ENCODE measurements at regions not wholly inside any gene's neighbourhood (a gene's known extent, or its start where the extent isn't known, plus 50 kb on each side); places are given as distances from the start of the nearest gene placed in this dataset.
"Not testable (repeated sequence)": the region's sequence is repeated elsewhere in the genome, so short reads cannot be mapped to it uniquely, and the experiment has no call there.

DNA sequence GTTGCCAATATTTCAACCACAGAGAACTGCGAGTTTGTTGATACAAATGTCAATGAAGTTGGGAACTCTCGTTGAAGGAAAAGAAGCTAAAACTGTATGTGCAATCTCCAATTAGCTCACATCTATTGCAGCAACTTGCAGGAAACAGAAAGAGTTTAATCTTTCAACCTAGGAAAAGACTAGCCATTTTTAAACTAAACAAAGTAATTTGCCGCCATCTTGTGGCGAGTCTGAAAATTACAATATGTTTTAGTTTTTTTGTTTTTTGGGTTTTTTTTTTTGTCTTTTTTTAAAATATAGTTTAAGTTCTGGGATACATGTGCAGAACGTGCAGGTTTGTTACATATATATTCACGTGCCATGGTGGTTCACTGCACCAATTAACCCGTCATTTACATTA is 131.2 kb upstream of the FOXG1 start:
- Histone ChIP-seq H3K9me3 (no peaks in the 10 kb centered on the region), H3K36me3 (no peaks in the 10 kb centered on the region), H3K4me1 (no peaks in the 10 kb centered on the region), H3K4me3 (ENCODE audit: low read depth, low read length) (no peak overlapping the region), H3K27me3 (no peaks in the 10 kb centered on the region)
- peak; percentile 32 for TF ChIP-seq CTCF (IDR thresholded peaks at IDR 0.05; ENCODE audit: low read depth, low read length)
- DNase-seq = no peak

DNA sequence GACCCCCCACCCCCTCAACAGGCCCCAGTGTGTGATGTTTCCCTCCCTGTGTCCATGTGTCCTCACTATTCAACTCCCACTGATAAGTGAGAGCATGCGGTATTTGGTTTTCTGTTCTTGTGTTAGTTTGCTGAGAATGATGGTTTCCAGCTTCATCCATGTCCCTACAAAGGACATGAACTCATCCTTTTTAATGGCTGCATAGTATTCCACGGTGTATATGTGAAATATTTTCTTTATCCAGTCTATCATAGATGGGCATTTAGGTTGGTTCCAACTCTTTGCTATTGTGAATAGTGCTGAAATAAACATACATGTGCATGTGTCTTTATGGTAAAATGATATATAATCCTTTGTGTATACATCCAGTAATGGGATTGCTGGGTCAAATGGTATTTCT is 130.8 kb upstream of the FOXG1 start:
- H3K4me3 ChIP-seq (ENCODE audit: low read depth, low read length); DNase-seq; H3K27me3 ChIP-seq; H3K9me3 ChIP-seq; H3K36me3 ChIP-seq; H3K4me1 ChIP-seq: not testable (repeated sequence)

- H3K27me3 ChIP-seq; H3K36me3 ChIP-seq; H3K9me3 ChIP-seq; DNase-seq; H3K4me1 ChIP-seq; H3K4me3 ChIP-seq (ENCODE audit: low read depth, low read length): not testable (repeated sequence)
Measured at GRCh38 chr14:28641189-28641588, 125.4 kb upstream of the FOXG1 start.

DNA sequence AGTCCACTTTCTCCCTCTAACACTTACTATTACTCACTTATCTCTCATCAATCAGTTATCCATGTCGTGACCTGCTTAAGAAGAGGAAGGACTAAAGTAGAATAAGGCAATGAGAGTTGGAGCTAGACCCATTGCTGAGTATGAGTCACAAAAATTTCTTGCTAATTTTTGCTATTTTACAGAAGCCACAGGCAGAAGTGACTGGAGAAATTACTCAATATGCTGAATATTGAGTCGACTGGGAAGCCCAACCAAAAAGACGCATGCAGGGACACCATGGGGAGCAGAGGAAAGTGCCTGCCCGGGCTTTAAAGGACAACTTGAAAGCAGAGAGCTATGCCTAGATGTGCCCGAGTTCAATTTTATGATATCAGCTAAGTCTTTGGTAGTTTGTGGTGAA is 115.4 kb upstream of the FOXG1 start:
- no peak for DNase-seq
- TF ChIP-seq CTCF (IDR thresholded peaks at IDR 0.05; ENCODE audit: low read depth, low read length) = no peak
- Histone ChIP-seq H3K4me3 (ENCODE audit: low read depth, low read length) (no peak overlapping the region), H3K9me3 (no peaks in the 10 kb centered on the region), H3K4me1 (no peaks in the 10 kb centered on the region), H3K36me3 (no peaks in the 10 kb centered on the region), H3K27me3 (no peaks in the 10 kb centered on the region)

- Histone ChIP-seq H3K36me3 (no peaks in the 10 kb centered on the region), H3K4me3 (ENCODE audit: low read depth, low read length) (no peak overlapping the region), H3K4me1 (no peaks in the 10 kb centered on the region), H3K27me3 (no peaks in the 10 kb centered on the region), H3K9me3 (no peaks in the 10 kb centered on the region)
- DNase-seq = no peak
- TF ChIP-seq CTCF (IDR thresholded peaks at IDR 0.05; ENCODE audit: low read depth, low read length) = no peak
Measured at GRCh38 chr14:28652782-28653181, 113.8 kb upstream of the FOXG1 start.

DNA sequence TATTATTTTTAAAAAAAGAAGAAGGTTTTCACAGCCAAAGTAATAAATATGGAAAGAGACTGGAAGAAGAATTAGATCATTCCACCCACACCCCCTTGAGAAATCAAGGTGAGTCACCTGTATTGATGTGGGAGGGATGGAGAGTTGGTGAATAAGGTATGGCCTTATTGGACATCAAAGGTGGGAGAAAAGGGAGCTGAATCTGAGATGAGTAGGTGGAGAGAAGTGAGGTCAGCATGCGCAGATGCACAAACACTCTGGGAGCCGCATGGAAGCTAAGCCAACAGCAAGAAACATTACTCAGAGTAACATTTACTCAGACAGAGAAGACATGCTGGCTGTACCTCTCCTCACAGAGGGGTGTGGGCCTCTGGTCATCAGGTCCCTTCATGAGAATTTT is 113.1 kb upstream of the FOXG1 start:
- H3K4me3 ChIP-seq (ENCODE audit: low read depth, low read length) = no peak overlapping the region
- DNase-seq = no peak
- H3K36me3 ChIP-seq = no peaks in the 10 kb centered on the region
- TF ChIP-seq CTCF (IDR thresholded peaks at IDR 0.05; ENCODE audit: low read depth, low read length) = no peak
- no peaks in the 10 kb centered on the region for H3K27me3 ChIP-seq
- H3K4me1 ChIP-seq = no peaks in the 10 kb centered on the region
- H3K9me3 ChIP-seq = no peaks in the 10 kb centered on the region

GRCh38 chr14:28656704-28657255 is 109.8 kb upstream of the FOXG1 start:
- no peaks in the 10 kb centered on the region for H3K36me3 ChIP-seq
- H3K4me1 ChIP-seq = no peaks in the 10 kb centered on the region
- H3K27me3 ChIP-seq = no peaks in the 10 kb centered on the region
- H3K4me3 ChIP-seq (ENCODE audit: low read depth, low read length) = no peak overlapping the region
- TF ChIP-seq CTCF (IDR thresholded peaks at IDR 0.05; ENCODE audit: low read depth, low read length) = no peak
- no peak for DNase-seq
- no peaks in the 10 kb centered on the region for H3K9me3 ChIP-seq
